ENCODE measurements at regions not wholly inside any gene's neighbourhood (a gene's known extent, or its start where the extent isn't known, plus 50 kb on each side); places are given as distances from the start of the nearest gene placed in this dataset.

DNA sequence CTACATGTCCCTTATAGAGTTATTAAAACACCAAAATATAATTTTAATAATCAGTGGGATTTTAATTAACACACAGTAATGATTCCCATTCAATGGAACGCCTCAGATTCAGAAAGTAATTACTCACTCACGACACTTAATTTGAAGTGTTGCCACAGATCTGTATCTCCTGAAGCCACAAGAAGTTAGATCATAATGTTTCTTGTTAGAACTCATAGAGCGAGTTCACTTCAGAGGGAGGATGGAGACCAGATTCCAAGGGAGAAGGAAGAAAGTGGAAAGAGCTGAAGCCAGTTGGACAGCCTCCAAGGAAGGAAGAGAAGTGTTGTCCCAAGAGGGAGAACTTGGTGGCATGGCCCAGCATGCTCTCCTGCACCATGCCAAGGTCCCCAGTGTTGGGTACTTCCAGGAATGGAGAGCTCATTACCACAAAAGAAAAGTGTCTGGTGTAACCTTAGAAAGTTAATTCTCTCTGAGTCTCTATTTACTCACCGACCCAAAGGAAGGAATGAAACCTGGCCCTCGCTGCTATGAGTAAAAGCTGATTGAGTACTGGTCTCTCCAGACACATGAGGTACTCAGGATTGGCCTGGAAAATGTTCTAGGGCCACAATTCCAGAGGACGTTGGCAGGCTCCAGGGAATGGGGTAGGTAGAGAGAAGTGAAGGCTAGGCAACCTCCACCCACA, 305.4 kb downstream of the BCL11B start:
- TF ChIP-seq CTCF (conservative IDR thresholded peaks at IDR 0.05; ENCODE audit: low read depth, low read length): no peak
- TF ChIP-seq MXI1 (IDR thresholded peaks at IDR 0.05; ENCODE audit: borderline replicate concordance, low read depth, low read length): no peak

All from IMR-90 (cell line).